Activated CD4-positive, CD25-positive, alpha-beta regulatory T cell (primary cell): ENCODE measurements at regions not wholly inside any gene's neighbourhood (a gene's known extent, or its start where the extent isn't known, plus 50 kb on each side); places are given as distances from the start of the nearest gene placed in this dataset.
"Not testable (repeated sequence)": the region's sequence is repeated elsewhere in the genome, so short reads cannot be mapped to it uniquely, and the experiment has no call there.

ENCODE experiments used
- DNase-seq, 4 experiments: peaks; one replicate each; lab custom pipeline; 2025; lab: John Stamatoyannopoulos, UW

DNA sequence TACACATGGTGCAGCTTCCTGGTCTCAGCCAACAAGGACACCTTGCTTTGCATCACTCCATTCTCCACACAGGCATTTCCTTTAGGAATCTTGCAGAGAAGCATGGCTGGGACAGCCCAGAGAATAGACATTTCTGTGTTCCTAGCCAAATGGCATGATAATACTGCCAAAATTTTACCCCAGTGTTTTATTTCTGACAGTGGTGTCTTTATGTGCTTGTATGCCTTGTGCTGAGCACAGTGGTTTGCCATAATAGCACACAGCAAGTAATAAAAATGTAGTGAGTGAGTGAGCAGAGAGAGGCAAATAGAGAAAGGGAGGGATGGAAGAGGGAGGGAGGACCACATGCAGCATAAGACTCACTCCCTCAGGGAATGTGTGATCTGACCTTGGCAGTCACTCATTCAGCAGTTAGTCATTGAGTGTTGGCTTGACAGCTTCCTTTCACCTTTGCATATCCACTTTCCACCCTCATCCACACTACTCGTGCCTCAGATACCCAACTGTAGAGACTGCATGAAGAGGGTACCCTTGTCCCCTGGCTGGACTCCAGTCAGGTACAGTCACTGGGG, 212.8 kb upstream of the CCDC196 start:
- no peak for DNase-seq

DNA sequence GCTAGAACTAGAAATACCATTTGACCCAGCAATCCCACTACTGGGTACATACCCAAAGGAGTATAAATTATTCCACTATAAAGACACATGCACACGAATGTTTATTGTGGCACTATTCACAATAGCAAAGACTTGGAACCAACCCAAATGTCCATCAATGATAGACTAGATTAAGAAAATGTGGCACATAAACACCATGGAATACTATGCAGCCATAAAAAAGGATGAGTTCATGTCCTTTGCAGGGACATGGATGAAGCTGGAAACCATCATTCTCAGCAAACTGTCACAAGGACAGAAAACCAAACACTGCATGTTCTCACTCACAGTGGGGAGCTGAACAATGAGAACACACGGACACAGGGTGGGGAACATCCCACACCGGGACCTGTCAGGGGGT, 207.8 kb upstream of the CCDC196 start:
- not testable (repeated sequence) for DNase-seq

DNA sequence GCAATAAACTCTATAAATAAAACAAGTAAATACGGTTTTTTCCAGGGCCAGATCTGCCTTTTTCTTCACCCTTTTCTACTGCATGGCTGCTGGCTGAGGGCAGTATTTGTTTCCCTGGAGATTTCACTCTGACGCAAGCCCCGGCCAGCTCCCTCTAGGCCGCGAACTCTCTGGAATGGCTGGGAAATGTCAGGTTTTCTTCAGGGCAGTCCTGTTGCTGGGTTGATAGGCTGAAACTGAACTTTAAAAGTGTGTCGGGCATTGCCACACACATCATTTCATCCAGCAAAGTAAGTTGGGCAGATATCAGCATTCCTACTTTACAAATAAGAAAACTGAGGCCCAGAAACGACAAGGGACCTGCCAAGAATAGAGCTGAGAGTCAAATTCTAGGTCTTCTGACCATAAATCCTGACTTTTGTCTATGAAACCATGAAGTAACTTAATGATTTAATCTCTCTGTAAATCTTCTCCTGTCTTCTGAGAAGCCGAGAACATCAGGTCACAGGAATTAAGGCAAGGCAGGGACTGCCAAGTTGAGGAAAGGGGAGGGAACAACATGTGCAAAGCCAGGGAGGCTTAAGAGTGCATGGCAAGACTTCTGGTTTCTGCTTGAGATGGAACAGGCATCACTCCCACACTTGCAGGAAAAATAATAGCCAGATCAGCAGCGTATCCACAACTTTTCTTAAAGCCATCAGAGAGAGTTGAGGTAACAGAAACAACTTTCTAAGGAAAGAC, 205.0 kb upstream of the CCDC196 start:
- no peak for DNase-seq

DNA sequence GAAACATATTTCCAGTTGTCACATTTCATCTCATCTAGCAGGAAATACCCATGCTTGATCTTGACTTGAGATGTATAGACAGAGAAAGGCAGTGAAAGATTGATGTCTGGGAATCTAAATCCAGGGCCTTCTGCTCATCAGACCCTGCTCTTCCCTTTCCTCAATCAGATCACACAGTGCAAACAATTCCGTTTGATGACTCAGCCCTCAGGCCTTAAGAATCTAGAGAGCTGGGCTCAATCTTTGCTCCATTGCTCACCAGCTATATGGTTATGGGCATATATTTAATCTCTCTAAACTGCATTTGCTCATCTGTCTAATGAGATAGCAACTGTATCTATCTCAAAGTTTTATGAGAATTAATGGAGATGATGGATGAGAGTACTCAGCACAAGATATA, 201.8 kb upstream of the CCDC196 start:
- DNase-seq: no peak

DNA sequence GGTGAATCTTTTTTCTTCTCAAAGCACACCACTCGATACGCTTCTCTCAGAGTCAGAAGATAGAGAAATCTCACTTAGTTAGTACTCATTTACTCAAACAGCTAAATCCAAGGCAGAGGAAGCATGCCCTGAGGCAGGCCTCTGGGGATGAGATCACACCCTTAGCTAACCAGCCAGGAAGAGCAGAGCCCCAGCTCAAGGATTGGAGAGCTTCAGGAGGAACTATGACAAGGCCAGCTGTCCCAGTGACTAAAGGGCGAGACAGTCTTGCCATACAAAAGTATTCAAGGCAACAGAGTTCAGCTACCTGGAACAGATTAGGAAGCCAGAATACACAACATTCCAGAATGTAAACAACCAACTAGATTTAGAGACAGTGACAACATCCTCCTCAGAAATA, 197.7 kb upstream of the CCDC196 start:
- no peak for DNase-seq

DNA sequence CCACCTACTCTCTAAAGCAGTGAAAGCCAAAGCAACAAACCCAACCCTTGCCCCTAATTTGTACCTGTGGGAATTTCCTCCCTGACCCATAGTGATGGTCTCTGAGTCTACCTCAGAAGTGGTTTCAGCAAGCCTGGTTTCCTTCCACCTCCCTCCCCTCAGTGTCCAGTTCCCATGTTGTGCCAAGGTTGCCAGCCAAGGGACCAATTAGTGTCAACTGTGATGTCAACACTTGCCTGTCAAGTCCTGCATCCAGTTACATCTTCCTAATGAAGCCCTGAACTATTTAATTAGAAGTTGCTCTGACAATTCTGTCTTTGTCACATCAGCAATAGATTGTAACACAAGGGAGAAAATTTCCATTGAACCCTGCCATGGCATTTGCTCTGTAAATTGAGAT, 194.4 kb upstream of the CCDC196 start:
- DNase-seq: no peak

DNA sequence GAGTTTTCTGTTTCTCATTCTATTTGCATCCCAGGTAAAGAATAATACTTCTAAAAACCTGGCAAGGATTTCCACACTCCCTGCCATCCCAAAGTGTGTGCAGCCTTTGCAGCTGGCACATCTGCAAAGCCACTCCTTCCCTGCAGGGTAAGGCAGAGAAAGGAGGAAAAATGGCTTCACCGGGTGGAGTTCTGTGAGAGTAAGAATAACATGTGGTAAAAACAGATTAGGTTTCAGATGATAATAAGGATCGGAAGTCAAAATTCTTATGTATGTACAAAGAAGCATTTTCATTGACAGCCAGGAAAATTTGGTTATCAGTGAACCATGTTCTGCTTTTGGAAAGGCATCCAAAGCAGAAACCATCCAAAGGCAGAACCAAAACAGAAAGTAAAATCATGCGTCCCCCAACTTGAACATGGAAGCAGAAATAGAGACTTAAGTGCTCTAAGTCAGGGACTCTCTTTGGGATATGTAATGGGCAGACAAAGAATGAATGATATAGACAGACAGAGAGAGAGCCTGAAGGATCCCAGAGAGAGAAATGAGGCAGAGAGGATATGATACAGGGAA, 192.6 kb upstream of the CCDC196 start:
- no peak for DNase-seq

DNA sequence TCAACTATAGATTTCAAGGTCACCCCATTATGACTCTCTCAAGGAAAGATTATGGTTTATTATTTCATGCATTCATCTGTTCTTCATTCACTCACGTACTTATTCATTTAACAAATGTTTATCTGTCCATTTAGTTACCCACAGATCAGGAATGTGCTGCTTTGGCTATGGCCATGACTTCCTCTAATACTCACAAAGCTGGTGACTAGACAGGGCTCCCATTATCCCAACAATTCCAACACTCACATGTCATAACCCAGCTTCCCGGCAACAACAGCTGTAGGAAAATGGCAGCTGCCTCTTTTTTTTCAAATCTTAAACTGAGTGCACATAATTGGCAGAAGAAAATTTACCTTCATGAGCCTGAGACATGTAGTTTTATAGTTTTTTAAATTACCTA, 190.8 kb upstream of the CCDC196 start:
- DNase-seq: no peak

DNA sequence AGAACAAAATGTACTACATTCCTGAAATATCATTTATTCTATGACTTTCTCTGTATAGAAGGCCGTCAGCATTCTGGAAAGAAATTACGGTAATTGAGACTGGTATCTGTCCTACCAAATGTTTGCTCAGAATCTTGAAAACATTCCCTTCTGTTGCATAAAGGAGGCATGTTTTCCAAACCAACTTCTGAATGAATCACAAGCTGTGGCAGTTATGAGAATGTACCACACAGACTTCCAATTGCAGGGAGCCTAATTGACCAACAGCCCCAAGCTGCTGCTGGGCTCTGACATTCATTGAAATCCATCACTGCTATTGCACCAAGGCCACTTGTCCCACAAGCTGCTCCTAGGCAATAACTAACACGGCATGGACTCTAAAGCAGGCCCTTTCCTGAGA, 185.3 kb upstream of the CCDC196 start:
- no peak for DNase-seq

DNA sequence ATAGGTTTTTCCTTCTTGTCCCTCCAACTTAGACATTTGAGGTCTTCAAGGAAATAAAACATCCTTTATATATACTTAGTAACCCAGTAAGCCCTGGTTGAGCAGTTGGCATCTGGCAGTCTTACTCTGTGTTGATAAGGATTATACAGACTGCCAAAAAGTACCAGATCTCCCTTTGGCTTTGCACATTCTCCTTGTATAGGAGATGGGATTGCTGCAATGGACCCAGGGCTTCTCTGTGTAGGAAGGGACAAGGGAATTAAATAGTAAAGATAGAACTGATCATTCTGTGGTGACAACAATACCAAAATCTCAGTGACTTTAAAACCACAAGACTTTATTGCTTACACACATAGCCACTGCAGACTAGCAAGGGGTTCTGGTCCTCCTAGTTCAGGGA, 180.1 kb upstream of the CCDC196 start:
- DNase-seq: no peak

DNA sequence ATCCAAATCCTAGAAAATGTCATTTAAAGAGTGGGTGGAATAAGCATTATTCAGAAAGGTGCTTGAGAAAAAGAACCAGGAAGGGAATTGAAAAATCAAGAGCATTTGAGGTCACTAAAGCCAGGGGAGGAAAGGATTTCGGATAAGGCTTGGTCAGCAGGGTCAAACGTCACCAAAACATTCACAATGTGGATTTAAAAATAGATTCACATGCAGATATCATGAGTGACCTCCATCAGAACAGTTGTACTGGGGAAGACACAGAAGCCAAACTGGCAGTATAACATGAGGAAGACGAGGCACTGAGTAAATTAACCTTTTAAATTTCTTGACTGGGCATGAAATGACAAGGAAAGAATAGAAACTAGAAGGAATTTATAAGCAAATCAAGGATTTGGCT, 175.1 kb upstream of the CCDC196 start:
- no peak for DNase-seq

DNA sequence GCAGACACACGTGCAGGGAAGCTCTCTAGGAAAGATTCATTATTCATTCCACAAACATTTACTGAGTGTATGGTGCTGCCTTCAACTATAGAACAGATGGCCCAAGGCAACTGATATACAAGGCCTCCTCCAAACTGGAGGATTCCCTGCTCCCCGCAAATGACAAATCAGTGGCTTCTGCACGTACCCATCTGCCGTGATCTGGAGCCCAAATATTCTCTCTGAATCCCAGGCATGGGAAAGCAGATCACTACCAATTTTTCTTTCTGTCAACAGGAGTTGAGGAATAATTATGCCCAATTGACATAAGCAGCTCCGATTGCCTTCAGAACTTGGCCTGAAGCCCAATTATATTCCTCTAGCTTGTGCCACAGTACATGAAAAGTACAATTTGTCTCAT, 174.2 kb upstream of the CCDC196 start:
- no peak for DNase-seq

DNA sequence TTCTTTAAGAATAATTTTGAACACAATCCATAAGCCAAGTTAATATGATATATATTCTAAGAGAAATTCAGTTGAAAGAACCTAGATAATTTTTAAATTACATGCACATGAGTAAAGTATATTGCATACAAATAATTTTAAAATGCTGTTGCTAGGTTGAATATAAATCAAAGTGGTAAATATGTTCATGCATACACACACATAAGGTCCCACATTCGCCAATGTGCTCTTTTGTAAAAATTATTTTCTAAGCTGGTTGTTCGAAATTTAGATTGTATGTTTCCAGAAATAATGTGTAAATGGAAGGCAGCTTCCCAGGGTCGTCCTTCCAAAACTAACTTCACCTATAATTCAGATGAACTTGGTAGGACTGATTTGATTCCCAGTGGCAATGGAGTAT, 173.7 kb upstream of the CCDC196 start:
- DNase-seq: no peak

DNA sequence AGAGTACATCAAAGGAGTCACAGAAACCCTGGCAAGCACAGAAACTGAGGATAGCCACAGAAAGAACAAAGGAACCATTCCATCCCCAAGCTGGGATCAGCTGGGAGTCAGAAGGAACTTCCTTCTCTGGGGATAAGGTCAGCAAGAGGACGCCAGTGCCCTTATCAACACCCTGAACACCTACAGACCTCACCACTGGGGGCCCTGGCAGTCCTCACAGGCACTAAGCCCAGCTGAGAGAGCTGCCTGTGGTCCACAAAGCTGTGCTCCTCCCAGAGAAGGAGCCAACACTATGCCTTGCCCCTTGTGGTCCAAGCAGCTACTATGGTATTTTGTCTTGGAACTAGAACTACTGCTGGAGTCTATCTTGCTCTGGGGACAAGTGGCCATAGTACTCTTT, 171.1 kb upstream of the CCDC196 start:
- DNase-seq: no peak

DNA sequence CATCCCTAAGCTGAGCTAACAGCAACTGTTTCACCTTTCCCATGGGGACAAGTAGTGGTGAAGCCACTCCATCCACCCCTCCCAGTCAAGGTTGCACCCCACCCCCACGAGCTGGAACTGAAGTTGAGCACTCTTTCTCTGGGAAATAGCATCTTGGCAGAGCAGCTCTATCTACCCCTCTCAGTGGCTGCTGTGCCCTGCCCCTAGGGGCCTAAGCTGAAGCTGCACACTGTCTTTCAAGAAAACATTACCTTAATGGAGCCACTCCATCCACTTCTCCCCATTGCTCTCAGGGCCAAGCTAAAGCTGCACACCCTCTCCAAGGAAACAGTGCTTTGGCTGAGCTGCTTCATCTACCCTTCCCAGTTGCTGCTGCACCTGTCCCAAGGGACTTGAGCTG, 170.6 kb upstream of the CCDC196 start:
- no peak for DNase-seq

DNA sequence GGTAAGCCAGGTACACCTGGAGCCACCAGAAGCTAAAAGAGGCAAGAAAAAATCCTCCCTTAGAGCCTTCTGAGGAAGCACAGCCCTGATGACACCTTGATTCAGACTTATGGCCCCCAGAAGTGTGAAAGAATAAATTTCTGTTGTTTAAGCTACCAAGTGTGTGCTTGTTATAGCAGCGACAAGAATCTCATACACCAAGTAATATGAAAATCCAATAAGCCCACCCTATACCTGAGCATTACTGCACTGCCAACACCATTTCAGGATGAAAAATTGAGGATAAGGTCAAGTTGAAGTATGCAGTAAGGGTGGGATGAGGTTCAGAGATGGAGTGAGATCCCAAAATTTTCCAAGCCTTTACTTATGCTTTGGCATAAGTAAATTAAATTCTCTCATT, 163.6 kb upstream of the CCDC196 start:
- DNase-seq: no peak

DNA sequence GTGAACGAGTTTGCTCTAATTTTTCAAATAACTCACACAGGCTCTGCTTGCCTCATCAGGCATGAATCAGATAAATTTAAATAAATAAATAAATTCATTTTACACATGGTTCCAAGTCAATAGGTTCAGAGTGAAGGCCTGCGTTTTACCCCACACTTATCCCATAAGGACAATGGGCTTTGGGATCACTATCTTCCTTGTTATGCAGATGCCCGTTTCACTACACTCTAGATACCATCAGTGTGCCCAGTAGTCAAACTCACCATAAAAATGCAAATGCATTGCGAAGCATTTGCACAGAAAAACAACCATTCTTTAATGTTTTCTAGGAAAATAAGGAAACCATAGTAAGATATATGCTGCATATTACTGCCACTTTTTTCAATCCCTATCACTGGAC, 155.9 kb upstream of the CCDC196 start:
- DNase-seq: no peak

DNA sequence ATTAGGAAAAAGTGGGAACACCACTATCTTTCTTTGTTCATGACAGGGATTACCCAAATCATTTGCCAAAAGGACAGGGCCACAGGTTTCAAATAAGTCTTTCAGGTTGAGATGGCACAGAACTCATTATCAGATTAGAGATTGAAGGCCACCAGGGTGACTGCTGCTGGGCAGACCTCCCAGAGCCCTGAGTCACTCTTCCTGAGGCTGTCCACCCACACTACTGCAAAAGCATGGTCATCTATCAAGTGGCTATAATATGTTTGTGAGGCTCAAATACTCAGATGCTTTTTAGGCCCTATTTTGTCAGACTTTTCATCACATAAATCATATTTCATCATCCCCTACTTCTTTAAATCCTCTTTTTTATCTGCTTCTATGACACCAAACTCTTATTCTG, 155.3 kb upstream of the CCDC196 start:
- no peak for DNase-seq

DNA sequence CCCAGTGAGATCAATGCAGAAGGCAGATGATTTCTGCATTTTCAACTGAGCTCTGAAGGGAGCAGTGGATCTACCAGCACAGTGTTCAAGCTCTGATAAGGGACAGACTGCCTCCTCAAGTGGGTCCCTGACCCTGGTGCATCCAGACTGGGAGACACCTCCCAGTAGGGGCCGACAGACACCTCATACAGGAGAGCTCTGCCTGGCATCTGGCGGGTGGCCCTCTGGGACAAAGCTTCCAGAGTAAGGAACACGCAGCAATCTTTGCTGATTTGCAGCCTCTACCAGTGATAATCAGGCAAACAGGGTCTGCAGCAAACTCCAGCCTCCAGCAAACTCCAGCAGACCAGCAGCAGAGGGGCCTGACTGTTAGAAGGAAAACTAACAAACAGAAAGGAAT, 152.9 kb upstream of the CCDC196 start:
- DNase-seq: not testable (repeated sequence)

DNA sequence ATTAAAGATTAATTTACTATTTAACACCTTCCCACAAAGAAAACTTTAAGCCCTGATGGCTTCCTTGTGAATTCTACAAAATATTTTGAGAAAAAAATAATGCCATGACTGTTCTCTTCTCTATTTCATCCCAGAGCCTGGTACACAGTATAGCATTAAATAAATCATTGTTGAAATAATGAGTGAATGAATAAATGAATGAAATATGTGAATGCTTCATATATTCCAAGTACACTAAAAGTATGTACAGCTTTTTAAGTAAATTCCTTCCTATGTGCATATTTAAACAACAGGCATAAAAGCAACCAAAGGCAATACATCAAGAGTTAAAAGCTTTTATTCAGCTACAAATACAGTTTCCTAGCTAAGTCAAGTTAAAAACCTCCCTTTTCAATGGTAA, 144.9 kb upstream of the CCDC196 start:
- DNase-seq: no peak

DNA sequence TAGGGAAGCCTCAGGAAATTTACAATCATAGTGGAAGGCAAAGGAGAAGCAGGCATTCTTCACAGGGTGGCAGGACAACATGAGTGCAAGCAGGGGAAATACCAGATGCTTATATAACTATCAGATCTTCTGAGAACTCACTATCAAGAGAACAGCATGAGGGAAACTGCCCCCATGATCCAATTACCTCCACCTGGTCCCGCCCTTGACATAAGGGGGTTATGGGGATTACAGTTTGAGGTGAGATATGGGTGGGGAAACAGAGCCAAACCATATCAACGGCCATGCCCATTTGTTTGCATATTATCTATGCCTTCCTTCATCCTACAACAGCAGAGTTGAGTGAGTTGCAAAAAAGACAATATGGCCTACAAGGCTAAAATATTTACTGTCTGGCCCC, 140.2 kb upstream of the CCDC196 start:
- no peak for DNase-seq

DNA sequence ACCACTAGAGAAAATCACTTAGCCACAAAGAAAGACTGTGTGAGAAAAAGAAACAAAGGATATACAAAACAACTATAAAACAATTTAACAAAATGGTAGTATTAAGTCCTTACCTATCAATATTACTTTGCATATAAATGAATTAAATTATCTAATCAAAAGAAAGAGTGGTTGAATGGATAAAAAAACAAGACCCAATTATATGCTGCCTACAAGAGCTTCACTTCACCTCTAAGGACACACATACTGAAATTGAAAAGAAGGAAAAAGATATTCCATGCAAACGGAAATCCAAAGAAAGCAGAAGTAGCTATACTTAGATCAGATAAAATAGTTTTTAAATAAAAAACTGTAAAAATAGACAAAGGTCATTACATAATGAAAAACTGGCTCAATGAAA, 134.9 kb upstream of the CCDC196 start:
- no peak for DNase-seq

DNA sequence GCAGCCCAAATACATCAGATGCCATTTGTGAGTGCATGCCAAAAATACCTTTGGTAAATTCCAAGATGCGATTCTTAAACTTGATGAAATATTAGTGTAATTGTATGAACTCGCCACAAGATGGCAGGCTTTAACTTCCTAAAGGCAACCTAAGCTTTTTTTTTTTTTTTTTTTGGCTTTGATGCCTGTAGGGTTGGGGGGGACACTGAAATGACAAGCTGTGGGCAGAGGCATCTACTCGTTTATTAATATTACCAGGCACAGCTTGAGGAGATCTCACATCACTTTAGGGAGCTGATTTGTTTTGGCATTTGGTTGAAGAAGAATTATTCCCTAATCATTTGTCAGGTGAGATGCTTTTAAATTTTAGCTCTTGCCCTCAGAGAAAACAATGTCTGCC, 126.7 kb upstream of the CCDC196 start:
- DNase-seq: no peak

DNA sequence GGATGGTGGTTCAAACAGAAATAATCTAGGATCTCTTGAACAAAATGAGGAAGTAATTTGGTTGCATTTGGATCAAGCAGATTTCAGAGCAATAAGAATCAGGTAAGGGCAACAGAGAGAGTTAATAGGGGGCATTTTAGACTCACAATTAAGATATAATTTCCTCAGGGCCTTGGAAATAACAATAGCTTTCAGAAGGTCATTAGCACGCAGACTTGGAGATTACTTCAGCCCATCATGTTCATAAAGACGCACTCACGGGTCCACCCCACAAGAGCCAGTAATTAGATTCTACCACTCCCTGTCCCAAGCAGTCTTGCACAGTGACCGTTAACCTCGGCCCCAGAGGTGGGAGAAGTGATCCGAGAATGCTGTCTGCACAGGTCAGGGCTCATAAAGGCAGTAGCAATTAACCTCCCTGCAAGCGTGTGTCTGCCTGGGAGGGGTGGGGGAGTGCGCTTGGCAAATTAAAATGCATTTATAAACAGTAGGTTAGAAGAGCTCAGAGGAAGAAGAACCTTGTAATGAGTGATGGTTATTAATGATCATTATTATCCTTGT, 125.7 kb upstream of the CCDC196 start:
- no peak for DNase-seq
